T47D (cell line): ENCODE measurements at regions not wholly inside any gene's neighbourhood (a gene's known extent, or its start where the extent isn't known, plus 50 kb on each side); places are given as distances from the start of the nearest gene placed in this dataset.
"Not testable (repeated sequence)": the region's sequence is repeated elsewhere in the genome, so short reads cannot be mapped to it uniquely, and the experiment has no call there.

Experiments used
- DNase-seq, 2 experiments: peaks; one replicate each; pipeline versions ENCODE4 v3.0.0 to v3.0.0-alpha.2; 2011 to 2012; ENCODE audit warnings: low read depth in 1 of 2, low spot score in 1 of 2
- JUND ChIP-seq: IDR thresholded peaks from 2 replicates; pipeline ENCODE4 v1.6.1; 2012; ENCODE audit warnings: low read depth
- in situ Hi-C: cut with HindIII; loops from 2 replicates; pipeline ENCODE4 v1.10.0; 2016; ENCODE audit warnings: low sequenced_read_pairs, low pct_unique_long_range_greater_than_20kb

DNA sequence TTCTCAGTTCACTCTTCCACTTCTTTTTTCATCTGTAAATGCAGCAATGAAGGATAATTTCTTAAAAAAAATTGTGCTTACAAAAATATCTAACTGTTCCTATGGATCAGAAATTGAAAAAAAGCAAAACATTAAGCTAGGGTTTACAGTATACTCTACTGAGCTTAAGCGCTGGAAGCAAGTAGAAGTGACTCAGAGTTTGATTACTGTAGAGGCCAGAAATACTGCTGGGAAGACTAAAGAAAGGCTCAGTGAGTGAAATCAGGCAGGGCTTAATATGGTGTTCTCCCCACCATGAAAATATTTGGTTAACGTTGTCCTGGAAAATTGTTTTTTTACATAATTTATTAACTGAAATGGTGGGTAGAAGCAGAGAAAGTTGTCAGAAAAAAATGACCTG, 1061.8 kb upstream of the GRIA3 start:
- DNase-seq, result no peak
- in situ Hi-C loops, result no loop called here
- no peak for TF ChIP-seq JUND

DNA sequence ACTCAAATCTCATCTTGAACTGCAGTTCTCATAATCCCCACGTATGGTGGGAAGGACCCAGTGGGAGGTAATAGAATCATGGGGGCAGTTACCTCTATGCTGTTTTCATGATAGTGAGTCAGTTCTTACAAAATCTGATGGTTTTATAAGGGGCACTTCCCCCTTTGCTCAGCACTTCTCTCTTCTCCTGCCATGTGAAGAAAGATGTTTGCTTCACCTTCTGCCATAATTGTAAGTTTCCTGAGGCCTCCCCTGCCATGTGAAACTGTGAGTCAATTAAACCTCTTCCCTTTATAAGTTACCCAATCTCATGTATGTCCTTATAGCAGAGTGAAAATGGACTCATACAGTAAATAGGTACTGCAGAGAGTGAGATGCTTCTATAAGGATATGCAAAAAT, 1050.6 kb upstream of the GRIA3 start:
- in situ Hi-C loops, result no loop called here
- DNase-seq, result no peak
- TF ChIP-seq JUND, result no peak

DNA sequence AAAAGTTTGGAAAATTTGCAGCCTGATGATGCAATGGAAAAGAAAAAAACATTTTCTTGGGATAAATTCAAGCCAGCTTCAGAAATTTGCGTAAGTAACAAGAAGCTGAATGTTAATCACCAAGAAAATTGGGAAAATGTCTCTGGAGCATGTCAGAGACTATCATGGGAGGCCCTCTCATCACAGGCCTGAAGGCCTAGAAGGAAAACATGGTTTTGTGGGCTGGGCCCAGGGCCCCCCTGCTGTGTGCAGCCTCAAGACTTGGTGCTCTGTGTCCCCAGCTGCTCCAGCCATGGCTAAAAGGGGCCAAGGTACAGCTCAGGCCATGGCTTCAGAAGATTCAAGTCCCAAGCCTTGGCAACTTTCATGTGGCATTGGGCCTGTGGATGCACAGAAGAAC, 1049.8 kb upstream of the GRIA3 start:
- in situ Hi-C loops, result no loop called here
- DNase-seq, result no peak
- TF ChIP-seq JUND, result no peak

DNA sequence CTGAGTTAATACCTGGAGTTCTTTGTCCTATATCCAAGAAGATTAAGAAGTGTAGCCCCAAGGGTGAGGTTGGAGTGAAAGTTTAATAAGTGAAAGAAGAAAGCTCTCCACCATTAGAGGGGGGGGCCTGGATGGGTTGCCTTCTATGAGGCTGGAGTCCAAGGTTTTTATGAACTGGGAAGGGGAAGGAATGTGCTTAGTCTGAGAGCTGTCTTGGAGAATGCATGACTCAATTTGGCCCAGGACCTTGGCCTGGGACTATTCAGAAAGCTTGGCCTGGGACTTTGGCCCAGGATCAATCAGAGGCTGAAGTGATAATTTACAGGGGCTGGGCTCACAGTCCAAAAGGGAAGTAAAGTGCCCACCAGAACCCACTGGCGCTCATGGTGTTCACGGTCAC, 1049.0 kb upstream of the GRIA3 start:
- in situ Hi-C loops, result no loop called here
- no peak for DNase-seq
- no peak for TF ChIP-seq JUND

DNA sequence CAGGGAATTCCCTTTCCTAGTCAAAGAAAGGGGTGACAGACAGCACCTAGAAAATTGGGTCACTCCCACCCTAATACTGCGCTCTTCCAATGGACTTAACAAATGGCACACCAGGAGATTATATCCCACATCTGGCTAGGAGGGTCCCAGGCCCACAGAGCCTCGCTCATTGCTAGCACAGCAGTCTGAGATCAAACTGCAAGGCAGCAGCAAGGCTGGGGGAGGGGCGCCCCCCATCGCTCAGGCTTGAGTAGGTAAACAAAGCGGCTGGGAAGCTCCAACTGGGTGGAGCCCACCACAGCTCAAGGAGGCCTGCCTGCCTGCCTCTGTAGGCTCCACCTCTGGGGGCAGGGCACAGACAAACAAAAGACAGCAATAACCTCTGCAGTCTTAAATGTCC, 1043.9 kb upstream of the GRIA3 start:
- DNase-seq, in situ Hi-C loops: not testable (repeated sequence)

DNA sequence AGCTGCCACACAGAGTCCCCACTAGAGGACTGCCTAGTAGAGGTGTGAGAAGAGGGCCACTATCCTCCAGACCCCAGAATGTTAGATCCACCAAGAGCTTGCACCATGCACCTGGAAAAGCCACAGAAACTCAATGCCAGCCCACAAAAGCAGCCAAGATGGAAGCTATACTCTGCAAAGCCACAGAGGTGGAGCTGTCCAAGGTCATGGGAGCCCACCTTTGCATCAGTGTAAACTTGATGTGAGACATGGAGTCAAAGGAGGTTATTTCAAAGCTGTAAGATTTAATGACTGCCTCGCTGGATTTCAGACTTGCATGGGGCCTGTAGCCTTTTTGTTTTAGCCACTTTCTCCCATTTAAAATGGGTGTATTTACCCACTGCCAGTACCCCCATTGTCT, 1030.1 kb upstream of the GRIA3 start:
- in situ Hi-C loops, result no loop called here
- no peak for DNase-seq
- TF ChIP-seq JUND, result no peak

DNA sequence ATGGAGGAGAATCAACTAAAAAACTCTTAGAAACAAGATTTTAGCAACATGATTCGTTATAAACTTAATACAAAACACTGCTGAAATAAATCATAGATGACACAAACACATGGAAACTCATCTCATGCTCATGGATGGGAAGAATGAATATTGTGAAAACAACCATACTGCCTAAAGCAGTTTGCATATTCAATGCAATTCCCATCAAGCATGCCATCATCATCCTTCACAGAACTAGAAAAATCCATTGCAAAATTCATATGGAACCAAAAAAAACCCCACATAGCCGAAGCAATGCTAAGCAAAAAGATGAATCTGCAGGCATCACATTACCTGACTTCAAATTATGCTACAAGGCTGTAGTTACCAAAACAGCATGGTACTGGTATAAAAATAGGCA, 1015.8 kb upstream of the GRIA3 start:
- DNase-seq, result no peak
- in situ Hi-C loops, result no loop called here
- TF ChIP-seq JUND, result no peak

DNA sequence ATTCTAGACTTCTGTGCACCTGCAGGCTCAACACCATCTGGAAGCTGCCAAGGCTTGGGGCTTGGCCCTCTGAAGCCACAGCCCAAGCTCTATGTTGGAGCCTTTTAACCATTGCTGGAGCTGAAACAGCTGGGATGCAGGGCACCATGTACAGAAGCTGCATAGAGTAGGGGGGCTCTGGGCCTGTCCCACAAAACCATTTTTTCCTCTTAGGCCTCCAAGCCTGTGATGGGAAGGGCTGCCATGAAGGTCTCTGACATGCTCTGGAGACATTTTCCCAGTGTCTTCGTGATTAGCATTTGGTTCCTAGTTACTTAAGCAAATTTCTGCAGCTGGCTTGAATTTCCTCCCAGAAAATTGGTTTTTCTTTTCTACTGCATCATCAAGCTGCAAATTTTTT, 999.3 kb upstream of the GRIA3 start:
- in situ Hi-C loops, result no loop called here
- peak in 1 of 2 experiments; percentile 0 for DNase-seq
- no peak for TF ChIP-seq JUND

DNA sequence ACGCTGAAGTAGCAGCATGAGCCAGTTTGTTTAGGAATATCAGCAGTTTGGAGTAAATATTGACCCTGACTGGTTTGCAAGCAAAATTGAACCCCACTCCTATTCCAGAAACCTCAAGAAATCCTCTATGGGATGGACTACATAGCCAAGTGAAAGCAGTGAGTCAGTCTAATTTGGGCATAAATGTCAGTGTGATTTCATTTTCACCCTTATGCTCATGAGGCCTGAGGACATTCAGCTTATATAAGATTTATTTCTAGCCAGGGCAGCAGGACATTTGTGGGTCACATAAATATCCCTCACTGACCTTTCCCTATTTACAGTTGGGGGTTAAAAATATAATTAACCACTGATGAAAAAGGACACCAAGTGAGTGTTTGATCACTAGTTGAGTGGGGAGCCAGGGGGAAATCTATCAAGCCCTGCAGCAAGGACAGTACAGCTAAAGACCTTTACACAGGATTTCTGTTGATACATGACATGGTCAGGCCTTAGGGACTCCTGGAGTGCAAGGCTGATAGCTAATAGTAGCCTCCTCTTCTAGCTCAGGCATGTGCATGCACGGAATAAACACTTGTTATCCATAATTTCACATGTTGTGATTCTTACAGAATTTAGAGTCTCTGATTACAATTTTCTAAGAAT, 996.9 kb upstream of the GRIA3 start:
- in situ Hi-C loops, result no loop called here
- TF ChIP-seq JUND, result no peak

DNA sequence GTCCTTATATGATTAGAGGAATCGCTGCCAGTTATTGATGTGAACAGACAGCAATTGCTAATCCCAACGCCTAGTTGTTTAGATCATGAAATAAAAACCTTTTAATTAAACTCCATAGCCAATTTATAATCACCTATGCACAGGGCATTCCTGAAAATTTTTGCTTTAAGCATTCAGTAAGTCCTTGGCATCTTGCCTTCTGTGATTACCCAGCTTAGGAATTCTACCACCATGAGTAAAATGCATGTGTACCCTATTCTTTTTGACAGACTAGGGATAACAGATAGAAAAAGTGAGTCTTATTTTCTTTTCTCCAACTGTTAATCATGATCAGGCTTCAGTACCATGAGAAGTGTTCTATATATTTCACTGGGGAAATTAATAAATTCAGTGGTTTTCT, 995.3 kb upstream of the GRIA3 start:
- no peak for DNase-seq

More for the DNA sequence above, 996.9 kb upstream of the GRIA3 start:
- peak in 1 of 2 experiments; percentile 71 for DNase-seq

DNA sequence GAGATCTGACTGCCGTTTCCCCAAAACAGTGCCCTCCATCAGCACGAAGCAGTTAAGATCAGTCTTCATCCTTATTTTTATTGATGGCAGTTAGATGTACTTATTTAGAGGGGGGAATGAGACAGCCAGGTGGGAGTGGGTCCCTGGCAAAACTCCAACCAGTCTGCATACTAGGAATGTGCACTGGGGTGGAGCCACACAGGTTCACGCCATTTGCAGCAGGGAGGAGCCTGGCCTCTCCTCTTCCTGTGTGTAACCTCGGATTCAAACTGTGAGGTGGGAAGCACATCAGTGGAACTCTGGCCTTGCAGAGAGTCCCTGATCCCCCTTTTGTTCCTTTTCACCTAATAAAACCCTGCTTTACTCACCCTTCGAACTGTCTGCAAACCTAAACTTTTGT, 987.7 kb upstream of the GRIA3 start:
- no peak for TF ChIP-seq JUND
- in situ Hi-C loops, result no loop called here
- DNase-seq, result no peak

More for the DNA sequence above, 995.3 kb upstream of the GRIA3 start:
- TF ChIP-seq JUND, result no peak
- in situ Hi-C loops, result no loop called here

DNA sequence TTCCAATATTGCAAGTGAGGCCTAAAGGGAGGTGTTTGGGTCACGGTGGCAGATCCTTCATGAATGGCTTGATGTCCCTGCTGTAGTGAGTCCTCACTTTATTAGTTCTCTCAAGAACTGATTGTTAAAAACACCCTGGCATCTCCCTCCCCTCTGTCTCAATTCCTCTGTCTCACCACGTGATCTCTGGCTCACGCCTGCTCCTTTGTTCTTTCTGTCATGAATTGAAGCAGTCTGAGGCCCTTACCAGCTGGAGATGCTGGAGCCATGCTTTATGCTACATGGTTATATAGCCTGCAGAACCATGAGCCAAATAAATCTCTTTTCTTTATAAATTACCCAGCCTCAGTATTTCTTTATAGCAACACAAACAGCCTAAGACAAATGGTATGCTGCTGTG, 980.7 kb upstream of the GRIA3 start:
- DNase-seq, result no peak
- TF ChIP-seq JUND, result no peak
- in situ Hi-C loops, result no loop called here

DNA sequence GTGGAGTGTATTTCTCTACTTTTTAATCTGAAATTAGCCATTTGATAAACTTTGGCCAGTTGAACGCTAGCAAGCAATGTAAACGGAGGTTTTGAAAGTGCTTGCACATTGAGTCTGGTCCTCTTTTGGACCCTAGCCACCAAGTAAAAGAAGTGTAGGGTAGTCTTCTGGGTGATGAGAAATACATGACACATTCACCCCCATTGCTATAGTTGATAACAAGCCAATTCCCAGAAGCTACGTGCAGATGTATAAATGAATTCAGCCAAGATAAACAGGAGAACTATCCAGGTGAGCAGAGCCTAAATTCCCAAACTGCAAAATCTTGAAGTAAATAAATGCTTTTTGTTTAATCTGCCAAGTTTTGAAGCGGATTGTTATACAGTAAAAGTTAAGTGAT, 965.4 kb upstream of the GRIA3 start:
- in situ Hi-C loops, result no loop called here
- no peak for DNase-seq

DNA sequence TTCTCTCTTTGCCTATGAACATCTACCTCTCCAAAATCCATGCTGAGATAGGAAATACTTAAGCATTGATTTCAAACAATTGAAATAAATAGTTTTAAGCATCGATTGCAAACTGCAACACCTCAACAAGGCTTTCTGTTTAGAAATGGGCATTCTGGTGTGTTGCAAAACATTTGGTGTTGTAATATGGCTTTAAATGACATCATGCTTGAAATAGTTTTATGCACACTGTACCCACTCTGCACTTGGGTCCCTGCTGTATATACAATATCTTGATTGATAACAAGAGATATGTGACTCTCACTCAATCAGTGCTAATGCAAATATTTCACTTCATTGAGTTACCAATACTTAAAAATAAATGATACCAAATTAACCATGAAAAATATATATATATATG, 964.9 kb upstream of the GRIA3 start:
- TF ChIP-seq JUND, result no peak
- in situ Hi-C loops, result no loop called here
- DNase-seq, result no peak

More for the DNA sequence above, 965.4 kb upstream of the GRIA3 start:
- no peak for TF ChIP-seq JUND
